ENCODE measurements at regions not wholly inside any gene's neighbourhood (a gene's known extent, or its start where the extent isn't known, plus 50 kb on each side); places are given as distances from the start of the nearest gene placed in this dataset.
"Not testable (repeated sequence)": the region's sequence is repeated elsewhere in the genome, so short reads cannot be mapped to it uniquely, and the experiment has no call there.

DNA sequence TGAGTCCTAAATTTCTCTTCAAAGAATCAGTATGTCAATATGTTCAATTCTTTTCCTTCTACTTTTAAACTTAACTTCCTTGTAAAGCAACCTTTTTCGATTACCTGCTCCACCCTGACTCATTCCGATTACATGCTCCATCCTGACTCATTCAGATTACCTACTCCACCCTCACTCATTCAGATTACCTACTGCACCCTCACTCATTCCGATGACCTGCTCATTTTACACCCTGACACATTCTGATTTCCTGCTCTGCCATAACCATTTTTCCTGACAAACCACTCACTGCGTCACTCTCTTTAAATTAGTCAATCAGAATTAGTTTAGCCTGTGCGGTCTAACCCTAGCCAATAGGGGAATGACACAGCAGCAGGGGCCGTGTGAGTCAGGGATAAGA lies 83.9 kb upstream of the SHISA3 start:
- not testable (repeated sequence) for TF ChIP-seq CTCF (IDR thresholded peaks at IDR 0.05); ZFX (IDR thresholded peaks at IDR 0.05; ENCODE audit: borderline replicate concordance)

All from 22Rv1 (cell line).